ENCODE measurements at regions not wholly inside any gene's neighbourhood (a gene's known extent, or its start where the extent isn't known, plus 50 kb on each side); places are given as distances from the start of the nearest gene placed in this dataset.
"Not testable (repeated sequence)": the region's sequence is repeated elsewhere in the genome, so short reads cannot be mapped to it uniquely, and the experiment has no call there.

DNA sequence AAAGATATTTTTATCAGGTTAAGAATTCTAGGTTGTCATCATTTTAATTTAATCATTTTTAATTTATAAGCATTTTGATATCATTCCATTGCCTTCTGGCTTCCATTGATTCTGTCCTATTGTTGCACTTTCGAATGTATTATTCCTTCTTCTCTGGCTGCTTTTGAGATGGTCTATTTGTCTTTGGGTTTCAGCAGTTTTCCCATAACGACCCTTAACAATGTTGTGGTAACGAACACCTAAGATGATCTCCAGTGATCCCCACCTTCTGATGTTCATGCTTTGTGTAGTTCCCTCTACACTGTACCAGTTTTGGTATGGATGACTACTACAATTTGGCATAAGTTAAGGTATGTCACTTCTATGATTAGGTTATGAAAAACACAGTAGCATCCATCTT, 59.9 kb downstream of the MINAR1 start:
- DNase-seq, result no peak

DNA sequence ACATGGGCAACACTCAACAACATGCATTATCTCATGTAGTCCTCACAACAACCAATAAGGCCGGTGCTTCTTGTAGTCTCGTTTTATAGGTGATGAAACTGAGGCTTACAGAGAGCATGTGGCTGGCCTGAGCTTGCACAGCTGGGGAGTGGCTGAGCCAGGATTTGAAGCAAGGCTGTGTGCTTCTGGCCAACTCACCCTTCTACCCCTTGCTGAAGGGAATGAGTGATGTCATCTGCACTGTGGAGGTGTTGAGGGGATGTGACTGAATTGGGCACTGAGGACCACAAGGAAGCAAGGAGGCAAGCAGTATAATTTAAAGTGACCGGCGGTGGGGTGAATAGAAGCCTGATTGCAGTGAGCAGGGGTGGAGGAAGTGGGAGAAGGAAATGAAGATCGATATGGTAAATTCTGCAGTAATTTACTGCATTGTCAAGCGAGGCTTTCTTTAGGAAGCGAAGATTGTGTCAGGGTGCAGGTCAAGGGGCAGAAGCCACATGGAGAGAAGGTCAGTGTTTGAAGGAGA, 62.3 kb downstream of the MINAR1 start:
- no peak for DNase-seq

- no peak for DNase-seq
Measured at GRCh38 chr15:79494963-79495755, 63.0 kb downstream of the MINAR1 start.

- no peak for DNase-seq
Measured at GRCh38 chr15:79495775-79496174, 63.6 kb downstream of the MINAR1 start.

- DNase-seq, result no peak
Measured at GRCh38 chr15:79496838-79497237, 64.7 kb downstream of the MINAR1 start.

DNA sequence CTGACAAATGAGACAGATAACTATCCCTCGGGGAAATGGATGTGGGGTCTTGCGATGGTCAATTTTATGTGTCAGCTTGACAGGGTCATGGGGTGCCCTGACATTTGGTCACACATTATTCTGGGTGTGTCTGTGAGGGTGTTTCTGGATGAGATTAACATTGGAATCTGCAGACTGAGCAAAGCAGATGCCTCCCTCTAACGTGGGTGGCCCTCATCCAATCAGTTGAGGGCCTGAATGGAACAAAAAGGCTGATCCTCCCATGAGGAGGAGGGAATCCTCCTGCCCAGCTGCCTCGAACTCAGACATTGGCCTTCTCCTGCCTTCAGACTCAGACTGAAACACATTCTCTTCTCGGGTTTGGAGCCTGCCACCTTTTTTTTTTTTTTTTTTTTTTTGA, 69.0 kb downstream of the MINAR1 start:
- no peak for DNase-seq

DNA sequence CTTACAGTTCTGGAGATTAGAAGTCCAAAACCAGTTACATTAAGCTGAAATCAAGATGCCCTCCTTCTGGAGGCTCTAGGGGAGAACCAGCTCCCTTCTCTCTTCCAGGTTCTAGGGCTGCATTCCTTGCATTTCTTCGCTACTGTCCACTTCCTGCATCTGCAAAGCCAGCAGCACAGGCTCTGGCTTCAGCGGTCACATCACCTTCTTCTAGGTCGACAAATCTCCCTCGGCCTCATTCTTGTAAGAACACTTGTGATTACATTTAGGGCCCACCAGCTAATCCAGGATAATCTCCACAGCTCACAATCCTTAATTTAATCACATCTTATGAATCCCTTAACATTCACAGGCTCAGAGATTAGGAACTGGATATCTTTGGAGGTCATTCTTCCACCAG, 73.8 kb downstream of the MINAR1 start:
- DNase-seq, result no peak

DNA sequence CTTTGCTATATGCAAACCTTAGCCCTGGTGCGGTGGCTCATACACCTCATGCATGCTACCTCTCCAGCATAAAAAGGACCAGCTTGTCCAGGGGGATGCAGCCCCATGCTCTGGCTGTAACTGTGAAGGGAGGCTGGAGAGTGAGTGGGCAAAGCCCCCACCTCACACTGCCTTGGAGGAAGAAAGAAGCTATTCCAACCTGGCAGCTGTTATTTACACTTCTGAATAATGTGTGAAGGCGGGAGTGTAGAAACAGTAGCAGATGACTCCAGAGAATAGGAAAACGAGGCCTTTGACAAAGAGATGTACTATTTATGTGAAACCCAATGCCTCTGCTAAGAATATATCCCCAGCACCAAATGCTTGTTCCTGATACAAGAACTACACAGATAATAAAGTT, 80.7 kb downstream of the MINAR1 start:
- not testable (repeated sequence) for DNase-seq

DNA sequence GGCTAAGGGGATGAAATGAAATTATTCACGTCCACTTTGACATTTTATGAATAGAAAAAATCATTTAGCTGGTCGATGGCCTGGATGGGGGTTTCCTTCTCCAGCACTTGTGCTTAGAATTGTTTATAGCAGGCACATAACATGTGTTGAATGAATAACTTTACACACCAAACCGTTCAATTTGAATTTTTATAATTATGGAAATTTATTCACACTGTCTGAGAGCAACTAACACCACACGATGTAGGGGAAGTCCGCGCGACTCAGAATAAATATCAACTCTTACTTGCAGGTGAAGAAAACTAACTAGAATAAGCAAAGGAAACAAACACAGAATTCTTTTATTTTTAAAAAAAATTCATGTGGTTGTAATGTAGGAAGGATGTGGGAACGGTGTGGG, 81.3 kb downstream of the MINAR1 start:
- no peak for DNase-seq

DNA sequence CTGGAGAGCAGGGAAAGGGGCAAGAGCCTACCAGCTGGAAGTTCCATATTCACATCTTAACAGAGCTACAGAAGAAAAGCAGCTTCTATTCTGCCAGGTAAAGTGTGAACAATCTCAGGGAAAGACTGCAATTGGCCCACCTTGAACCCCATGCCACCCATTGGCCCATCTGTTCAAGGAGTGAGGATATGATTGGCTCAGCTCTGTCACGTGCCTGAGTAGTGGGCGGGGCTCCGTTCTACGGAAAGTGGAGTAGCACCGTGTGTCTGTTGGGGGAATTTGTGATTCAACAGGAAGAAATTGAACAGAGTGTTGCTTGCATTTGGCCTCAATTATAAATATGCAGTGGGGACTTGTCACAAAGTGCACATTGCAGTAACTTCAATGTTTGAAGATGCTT, 81.8 kb downstream of the MINAR1 start:
- no peak for DNase-seq

- no peak for DNase-seq
Measured at GRCh38 chr15:79515300-79516027, 83.3 kb downstream of the MINAR1 start.

- no peak for DNase-seq
Measured at GRCh38 chr15:79516155-79516554, 84.0 kb downstream of the MINAR1 start.

DNA sequence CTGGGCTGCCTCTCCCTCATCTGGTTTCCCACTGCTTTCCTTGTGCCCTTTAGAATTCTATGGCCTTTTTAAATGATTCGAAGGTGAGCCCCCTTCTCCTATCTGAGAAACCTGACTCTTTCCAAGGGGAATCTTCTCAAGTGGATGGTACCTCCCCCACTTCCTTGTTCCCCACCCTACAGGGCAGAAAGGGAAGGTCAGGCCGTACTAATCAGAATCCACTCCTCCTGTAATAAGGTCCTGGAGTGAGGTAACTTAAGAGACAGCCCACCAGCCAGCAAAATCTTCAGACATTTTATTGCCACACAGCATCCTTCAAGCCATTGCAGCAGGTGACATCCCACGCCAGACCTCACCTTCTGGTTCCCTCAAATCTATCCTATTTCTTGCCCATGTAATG, 84.5 kb downstream of the MINAR1 start:
- DNase-seq, result no peak

GRCh38 chr15:79519628-79520027, 87.5 kb downstream of the MINAR1 start:
- DNase-seq, result no peak

GRCh38 chr15:79520654-79521053, 88.5 kb downstream of the MINAR1 start:
- DNase-seq, result no peak

DNA sequence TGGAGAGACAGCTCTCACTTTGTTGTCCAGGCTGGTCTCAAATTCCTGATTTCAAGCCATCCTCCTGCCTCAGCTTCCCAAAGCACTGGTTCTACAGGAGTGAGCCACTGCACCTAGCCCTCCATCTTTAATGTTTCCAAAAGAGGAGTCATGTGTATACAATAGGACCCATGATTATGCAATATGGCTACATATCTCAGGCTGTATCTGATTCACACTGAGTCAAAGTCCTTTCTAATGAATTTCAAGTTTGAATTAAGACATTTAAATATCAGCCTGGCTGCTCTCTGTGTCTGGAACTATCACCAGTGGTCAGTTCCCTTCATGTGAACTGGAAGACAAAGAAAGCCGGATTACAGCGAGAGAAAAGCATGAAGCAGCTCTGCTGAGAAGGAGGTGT, 90.5 kb downstream of the MINAR1 start:
- no peak for DNase-seq

GRCh38 chr15:79523266-79523665, 91.1 kb downstream of the MINAR1 start:
- DNase-seq, result no peak

GRCh38 chr15:79524531-79524930, 92.4 kb downstream of the MINAR1 start:
- DNase-seq, result no peak

DNA sequence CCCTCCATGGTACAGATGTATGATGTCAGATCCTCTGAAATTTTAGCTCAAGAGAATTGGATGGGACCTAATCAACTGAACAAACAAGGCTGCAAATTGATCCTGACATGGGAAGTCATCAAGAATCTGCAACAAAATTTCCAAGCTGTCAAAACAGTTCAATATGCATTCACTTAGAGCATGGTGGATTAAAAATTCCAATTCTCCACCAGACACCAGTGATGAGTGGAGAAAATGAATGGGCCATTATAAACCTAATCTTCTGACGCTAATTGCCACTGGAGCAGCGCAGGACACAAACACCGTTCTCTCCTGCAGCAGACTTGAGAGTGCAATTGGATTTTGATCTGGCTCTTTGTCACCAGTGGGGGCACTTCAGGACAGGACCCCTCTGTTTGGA, 94.2 kb downstream of the MINAR1 start:
- DNase-seq, result no peak

DNA sequence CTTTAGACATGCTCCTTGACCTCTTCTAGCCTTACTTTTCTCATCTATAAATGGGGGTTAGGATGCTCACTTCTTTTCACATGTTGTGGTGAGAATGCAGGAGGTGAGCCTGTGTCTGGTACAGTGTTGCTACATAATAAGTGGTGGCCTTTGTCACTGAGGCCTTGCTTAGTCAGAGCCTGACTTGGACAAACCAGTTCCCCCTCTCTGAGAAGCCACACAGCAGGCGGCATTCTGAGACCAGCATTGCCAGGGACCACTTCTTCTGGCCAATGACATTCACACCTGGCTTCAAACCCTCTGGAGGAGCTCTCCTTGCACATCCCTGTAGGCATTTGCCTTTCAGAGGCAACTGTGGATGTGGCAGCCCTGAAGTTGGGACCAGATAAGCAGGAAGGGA, 95.7 kb downstream of the MINAR1 start:
- DNase-seq, result no peak

DNA sequence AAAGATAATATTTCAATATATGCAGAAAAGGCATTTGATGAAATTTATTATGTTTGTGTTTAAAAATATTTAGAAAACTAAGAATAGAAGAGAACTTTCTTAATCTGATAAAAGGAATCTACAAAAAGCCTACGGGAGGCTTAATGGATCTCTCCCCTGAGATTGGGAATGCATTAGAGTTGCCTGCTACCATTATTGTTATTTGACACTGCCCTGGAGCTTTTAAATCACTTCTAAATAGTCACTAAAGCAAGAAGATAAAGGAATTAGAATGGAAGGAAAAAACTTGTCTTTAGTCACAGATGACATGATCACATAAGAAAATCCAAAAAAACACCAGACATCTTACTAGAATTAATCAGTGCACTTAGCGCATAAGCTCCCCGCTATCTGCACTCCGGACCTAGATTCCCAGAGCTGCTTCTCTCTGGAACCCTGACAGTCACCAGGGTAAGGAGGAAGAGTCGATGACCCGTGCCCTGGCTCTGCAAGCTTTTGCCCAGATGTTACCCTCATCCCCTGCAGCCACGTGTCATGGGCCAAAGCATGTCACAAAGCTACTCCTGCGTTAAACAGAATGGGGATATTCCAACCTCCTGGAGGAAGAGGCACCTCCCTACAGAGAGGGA, 97.1 kb downstream of the MINAR1 start:
- no peak for DNase-seq

DNA sequence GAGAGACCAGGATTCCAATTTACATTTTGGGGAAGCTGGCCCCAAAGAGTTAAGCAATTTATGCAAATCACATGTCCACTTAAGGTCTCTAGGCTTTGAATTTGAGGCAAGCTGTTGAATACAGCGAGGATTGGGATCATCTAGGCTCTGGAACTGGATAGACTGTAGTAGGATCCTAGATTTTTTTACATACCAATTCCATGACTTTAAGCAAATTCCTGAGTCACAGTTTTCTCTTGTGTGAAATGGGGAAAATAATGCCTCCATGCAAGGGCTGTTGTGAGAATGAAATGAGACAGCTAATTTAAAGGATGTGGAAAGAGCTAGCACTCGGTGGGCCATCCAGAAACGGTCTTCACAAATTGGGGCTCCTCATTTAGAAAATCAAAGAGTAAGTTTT, 103.4 kb downstream of the MINAR1 start:
- no peak for DNase-seq

- DNase-seq, result no peak
Measured at GRCh38 chr15:79538527-79538926, 106.4 kb downstream of the MINAR1 start.

DNA sequence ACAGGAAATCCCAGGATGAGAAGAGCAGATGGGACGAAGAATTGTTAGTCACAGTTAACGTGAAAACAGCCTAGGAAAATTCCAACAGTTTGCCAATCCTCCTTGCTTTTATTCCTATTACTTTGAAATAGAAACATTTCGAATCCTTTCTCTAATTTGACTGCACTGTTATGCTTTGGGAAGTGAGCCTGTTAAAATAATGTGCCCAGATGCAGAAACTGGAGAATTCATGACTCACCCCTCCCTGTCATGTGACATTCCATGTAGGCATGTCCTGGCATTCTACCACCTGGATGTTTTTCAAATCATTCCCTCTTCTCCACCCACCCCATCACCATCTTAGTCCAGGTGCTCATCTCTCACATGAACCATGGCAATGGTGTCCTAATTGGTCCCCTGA, 107.3 kb downstream of the MINAR1 start:
- DNase-seq, result no peak
